Nephron progenitor cell (in vitro differentiated cells): ENCODE measurements at regions not wholly inside any gene's neighbourhood (a gene's known extent, or its start where the extent isn't known, plus 50 kb on each side); places are given as distances from the start of the nearest gene placed in this dataset.

Experiments
- DNase-seq: peaks from one replicate; pipeline ENCODE4 v3.0.0; 2021
- H3K27ac Mint-ChIP-seq: 2 replicates; pipeline ENCODE4 v1.8.0; 2021; ENCODE audit warnings: mild to moderate bottlenecking, moderate library complexity, mixed read lengths
- H3K27me3 Mint-ChIP-seq: 2 replicates; pipeline ENCODE4 v1.8.0; 2021; ENCODE audit warnings: mild to moderate bottlenecking, low read depth, mixed read lengths; ENCODE audit not compliant: poor library complexity
- H3K36me3 Mint-ChIP-seq: 2 replicates; pipeline ENCODE4 v1.8.0; 2021; ENCODE audit warnings: low read depth, mixed read lengths
- H3K4me1 Mint-ChIP-seq: 2 replicates; pipeline ENCODE4 v1.8.0; 2021; ENCODE audit warnings: mixed read lengths
- H3K4me3 Mint-ChIP-seq: 2 replicates; pipeline ENCODE4 v1.8.0; 2021; ENCODE audit warnings: mild to moderate bottlenecking, moderate library complexity, mixed read lengths
- H3K9me3 Mint-ChIP-seq: 2 replicates; pipeline ENCODE4 v1.8.0; 2021; ENCODE audit warnings: mild to moderate bottlenecking, moderate library complexity, mixed read lengths
- TF ChIP-seq, protein P1 (sequence below): fragments of 200-600 bp; sonication (generic); IDR thresholded peaks from 2 replicates; pipeline ENCODE4 v1.5.0; 2021; ENCODE audit warnings: antibody characterized with exemption

DNA sequence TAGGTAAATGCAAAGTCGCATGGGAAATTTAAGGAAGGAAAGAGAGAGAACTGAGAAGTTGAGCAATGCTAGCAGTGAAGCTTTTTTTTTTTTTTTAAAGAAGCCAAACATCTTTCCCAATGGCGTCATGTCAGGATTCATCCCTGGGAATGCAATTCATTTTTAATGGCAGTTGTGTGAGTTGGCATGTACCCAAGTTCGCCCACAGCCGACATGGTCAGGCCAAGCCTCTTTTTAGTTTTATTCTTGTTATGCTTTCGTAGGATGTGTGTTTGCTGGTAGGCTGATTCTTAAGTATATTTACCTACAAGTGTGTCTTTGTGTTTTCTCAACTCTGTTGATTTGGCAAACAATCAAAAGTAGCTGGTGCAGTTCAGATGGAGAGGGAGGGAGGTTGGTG is 127.6 kb upstream of the ITGA6 start:
- TF ChIP-seq, protein P1, sequence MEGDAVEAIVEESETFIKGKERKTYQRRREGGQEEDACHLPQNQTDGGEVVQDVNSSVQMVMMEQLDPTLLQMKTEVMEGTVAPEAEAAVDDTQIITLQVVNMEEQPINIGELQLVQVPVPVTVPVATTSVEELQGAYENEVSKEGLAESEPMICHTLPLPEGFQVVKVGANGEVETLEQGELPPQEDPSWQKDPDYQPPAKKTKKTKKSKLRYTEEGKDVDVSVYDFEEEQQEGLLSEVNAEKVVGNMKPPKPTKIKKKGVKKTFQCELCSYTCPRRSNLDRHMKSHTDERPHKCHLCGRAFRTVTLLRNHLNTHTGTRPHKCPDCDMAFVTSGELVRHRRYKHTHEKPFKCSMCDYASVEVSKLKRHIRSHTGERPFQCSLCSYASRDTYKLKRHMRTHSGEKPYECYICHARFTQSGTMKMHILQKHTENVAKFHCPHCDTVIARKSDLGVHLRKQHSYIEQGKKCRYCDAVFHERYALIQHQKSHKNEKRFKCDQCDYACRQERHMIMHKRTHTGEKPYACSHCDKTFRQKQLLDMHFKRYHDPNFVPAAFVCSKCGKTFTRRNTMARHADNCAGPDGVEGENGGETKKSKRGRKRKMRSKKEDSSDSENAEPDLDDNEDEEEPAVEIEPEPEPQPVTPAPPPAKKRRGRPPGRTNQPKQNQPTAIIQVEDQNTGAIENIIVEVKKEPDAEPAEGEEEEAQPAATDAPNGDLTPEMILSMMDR = no peak
- Mint-ChIP-seq H3K27me3 (peaks cover 17% of the 10 kb centered on the region), H3K27ac (no peak overlapping the region), H3K9me3 (peaks cover 12% of the 10 kb centered on the region), H3K4me3 (no peak overlapping the region), H3K4me1 (peaks cover 22% of the 10 kb centered on the region), H3K36me3 (no peaks in the 10 kb centered on the region)
- DNase-seq = no peak

DNA sequence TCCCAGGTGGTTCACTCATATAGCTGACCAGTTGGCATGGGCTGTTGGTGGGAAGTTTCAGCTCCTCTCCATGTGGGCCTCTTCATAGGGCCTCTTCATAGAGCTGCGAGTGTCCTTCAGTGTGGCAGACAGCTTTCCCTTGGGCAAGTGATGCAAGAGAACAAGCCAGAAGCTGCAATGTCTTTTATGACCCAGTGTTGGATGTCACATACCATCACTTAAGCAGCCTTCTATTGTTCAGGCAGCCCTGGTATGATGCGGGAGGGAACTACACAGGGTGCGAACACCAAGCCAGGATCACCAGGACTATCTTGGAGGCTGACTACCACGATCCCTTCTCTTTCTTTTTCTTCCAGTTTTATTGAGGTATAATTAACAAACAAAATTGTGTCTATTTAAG is 126.5 kb upstream of the ITGA6 start:
- TF ChIP-seq, protein P1 = no peak
- H3K4me3 Mint-ChIP-seq = no peak overlapping the region
- DNase-seq = no peak
- H3K27me3 Mint-ChIP-seq = peaks cover 14% of the 10 kb centered on the region
- H3K36me3 Mint-ChIP-seq = no peaks in the 10 kb centered on the region
- H3K4me1 Mint-ChIP-seq = peaks cover 22% of the 10 kb centered on the region
- no peak overlapping the region for H3K27ac Mint-ChIP-seq
- H3K9me3 Mint-ChIP-seq = peaks cover 12% of the 10 kb centered on the region

DNA sequence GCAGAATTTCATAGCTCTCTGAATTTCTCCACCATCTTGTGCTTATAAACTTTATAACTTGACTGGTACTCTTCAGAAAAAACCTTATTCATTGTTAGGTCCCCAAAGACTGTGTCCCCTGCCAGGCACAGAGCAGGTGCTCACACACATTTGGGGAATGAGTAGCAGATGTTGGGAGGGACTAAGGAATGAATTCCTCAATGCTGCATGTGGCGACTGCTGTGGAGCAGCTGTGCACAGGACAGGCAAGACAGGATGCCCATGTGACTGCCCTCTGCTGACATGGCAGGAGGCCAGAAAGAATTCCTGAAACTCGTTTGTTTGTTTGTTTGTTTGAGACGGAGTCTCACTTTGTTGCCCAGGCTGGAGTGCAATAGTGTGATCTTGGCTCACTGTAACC is 122.3 kb upstream of the ITGA6 start:
- H3K9me3 Mint-ChIP-seq = peaks cover 12% of the 10 kb centered on the region
- no peak for DNase-seq
- TF ChIP-seq, protein P1 = no peak
- no peak overlapping the region for H3K4me3 Mint-ChIP-seq
- H3K27me3 Mint-ChIP-seq = peaks cover 3% of the 10 kb centered on the region
- H3K36me3 Mint-ChIP-seq = no peaks in the 10 kb centered on the region
- no peak overlapping the region for H3K27ac Mint-ChIP-seq
- H3K4me1 Mint-ChIP-seq = peaks cover 5% of the 10 kb centered on the region

DNA sequence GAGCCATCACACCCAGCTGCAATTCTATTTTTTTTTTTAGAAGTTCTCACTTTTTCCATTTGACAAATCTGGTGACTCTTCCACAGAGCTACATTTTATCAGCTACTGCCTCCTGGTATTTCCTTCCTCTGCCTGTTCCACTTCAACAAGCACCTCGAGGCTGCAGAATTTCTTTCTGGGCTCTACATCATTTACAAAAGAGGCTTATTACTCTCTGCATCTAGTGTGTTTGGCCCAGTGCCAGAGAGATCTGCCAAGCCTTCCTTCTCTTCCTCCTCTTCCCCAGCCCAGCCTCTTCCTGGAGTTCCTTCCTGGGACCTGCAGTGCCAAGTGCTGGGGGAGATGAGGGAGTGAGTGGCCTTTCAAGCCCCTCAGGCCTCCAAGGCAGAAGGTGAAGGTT is 119.6 kb upstream of the ITGA6 start:
- H3K36me3 Mint-ChIP-seq = no peaks in the 10 kb centered on the region
- H3K9me3 Mint-ChIP-seq = no peaks in the 10 kb centered on the region
- no peak overlapping the region for H3K27ac Mint-ChIP-seq
- TF ChIP-seq, protein P1 = no peak
- no peak for DNase-seq
- peaks cover 6% of the 10 kb centered on the region for H3K27me3 Mint-ChIP-seq
- peaks cover 5% of the 10 kb centered on the region for H3K4me1 Mint-ChIP-seq
- no peak overlapping the region for H3K4me3 Mint-ChIP-seq

DNA sequence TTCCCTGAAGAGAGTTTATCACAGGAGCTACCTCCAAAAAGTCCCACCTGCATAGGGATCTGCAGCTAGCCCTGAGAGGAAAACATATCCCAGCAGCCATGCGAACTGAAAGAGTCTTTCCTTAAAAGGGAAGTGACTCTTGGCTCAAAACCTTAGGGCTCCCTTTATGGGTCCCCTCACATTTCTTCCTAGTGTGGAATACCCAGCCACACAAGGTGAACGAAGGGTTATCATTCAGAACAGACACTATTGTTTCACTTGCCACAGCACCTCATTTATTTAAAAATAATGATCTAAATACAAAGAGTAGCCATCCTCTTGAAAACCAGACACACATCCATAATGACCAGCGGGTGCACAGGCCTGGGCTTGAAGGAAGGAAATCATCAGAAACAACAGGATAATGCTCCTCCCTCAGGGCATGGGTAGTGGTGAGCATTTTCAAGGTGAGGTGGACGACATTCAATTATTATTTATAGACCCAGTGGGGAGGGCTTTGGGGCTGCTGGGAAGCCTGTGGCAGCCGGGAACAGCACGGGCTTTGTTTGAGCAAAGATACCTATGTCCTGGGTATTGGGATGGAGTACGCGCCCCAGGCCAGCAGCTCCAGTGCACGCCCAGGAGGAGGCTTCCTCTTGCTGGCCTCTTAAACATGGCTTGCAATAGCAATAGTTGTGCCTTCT is 119.0 kb upstream of the ITGA6 start:
- Mint-ChIP-seq H3K9me3 (no peaks in the 10 kb centered on the region), H3K36me3 (no peaks in the 10 kb centered on the region), H3K4me1 (peaks cover 5% of the 10 kb centered on the region), H3K4me3 (no peak overlapping the region), H3K27me3 (peaks cover 6% of the 10 kb centered on the region), H3K27ac (no peak overlapping the region)
- DNase-seq = no peak
- TF ChIP-seq, protein P1 = no peak

DNA sequence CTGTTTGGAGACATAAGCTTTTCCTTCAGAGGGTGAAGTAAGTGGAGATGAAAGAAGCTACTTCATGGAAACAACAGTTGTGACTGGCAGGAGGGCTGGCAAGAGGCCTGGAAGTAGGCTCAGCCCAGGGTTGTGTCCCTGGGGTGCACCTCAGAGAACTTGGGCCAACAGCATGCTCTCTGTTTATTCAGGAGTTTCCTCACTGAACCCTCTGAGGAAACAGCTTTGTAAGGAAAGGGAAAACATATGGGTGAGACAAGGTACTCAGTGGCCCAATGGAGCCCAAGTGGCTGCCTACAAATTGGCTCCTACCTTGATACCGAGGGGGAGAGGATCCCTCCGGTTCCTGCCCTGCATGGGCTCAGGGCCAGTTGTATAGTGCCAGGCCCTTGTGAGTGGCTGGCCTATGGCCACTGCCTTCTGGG is 115.5 kb upstream of the ITGA6 start:
- DNase-seq = no peak
- no peaks in the 10 kb centered on the region for H3K36me3 Mint-ChIP-seq
- no peaks in the 10 kb centered on the region for H3K4me1 Mint-ChIP-seq
- peaks cover 8% of the 10 kb centered on the region for H3K9me3 Mint-ChIP-seq
- H3K27me3 Mint-ChIP-seq = peaks cover 2% of the 10 kb centered on the region
- H3K4me3 Mint-ChIP-seq = no peak overlapping the region
- TF ChIP-seq, protein P1 = no peak
- no peak overlapping the region for H3K27ac Mint-ChIP-seq
